SK-N-SH (cell line): ENCODE measurements at regions not wholly inside any gene's neighbourhood (a gene's known extent, or its start where the extent isn't known, plus 50 kb on each side); places are given as distances from the start of the nearest gene placed in this dataset.

Experiments
- CHD2 ChIP-seq: fragments of 150-350 bp; IDR thresholded peaks from 2 replicates; pipeline ENCODE4 v1.6.1; 2018; ENCODE audit warnings: low read length; ENCODE audit not compliant: partially characterized antibody
- EZH2phosphoT487 ChIP-seq: fragments of 200-600 bp; sonication (generic); IDR thresholded peaks from 2 replicates; pipeline ENCODE4 v1.6.1; 2017; ENCODE audit warnings: low read depth, mixed run types, mild to moderate bottlenecking, antibody characterized with exemption, moderate library complexity, borderline replicate concordance
- GATA2 ChIP-seq: sonication (generic); formaldehyde crosslinking; IDR thresholded peaks from 2 replicates; pipeline ENCODE4 v1.5.0; 2020; ENCODE audit warnings: mild to moderate bottlenecking, missing genetic modification reagents
- JUND ChIP-seq: IDR thresholded peaks from 2 replicates; pipeline ENCODE4 v1.4.0; 2012
- MEF2A ChIP-seq: IDR thresholded peaks from 2 replicates; pipeline ENCODE4 v1.4.0; 2012; ENCODE audit warnings: low read depth, borderline replicate concordance
- NFIC ChIP-seq: IDR thresholded peaks from 2 replicates; pipeline ENCODE4 v1.4.0; 2012; ENCODE audit warnings: borderline replicate concordance
- POLR2AphosphoS5 ChIP-seq: IDR thresholded peaks from 2 replicates; pipeline ENCODE4 v1.6.1; 2012; ENCODE audit warnings: low read depth, low read length
- RAD21 ChIP-seq: IDR thresholded peaks from 2 replicates; pipeline ENCODE4 v1.6.1; 2012; ENCODE audit warnings: mild to moderate bottlenecking, low read length
- RFX5 ChIP-seq: IDR thresholded peaks from 2 replicates; pipeline ENCODE4 v1.6.1; 2012; ENCODE audit warnings: mild to moderate bottlenecking, improper control_type of control experiment, low read length
- SIN3A ChIP-seq: IDR thresholded peaks from 2 replicates; pipeline ENCODE4 v1.6.1; 2012; ENCODE audit warnings: low read depth, mild to moderate bottlenecking, low read length, moderate library complexity, borderline replicate concordance
- TAF1 ChIP-seq: IDR thresholded peaks from 2 replicates; pipeline ENCODE4 v1.6.1; 2012; ENCODE audit warnings: low read depth, mild to moderate bottlenecking, low read length, moderate library complexity, borderline replicate concordance
- TF ChIP-seq, protein P1 (sequence below): IDR thresholded peaks from 2 replicates; pipeline ENCODE4 v1.4.0; 2012; ENCODE audit warnings: low read depth
- TF ChIP-seq, protein P2 (sequence below): fragments of 200-600 bp; sonication (generic); IDR thresholded peaks from 2 replicates; pipeline ENCODE4 v1.6.1; 2017; ENCODE audit warnings: antibody characterized with exemption, mild to moderate bottlenecking, moderate library complexity
- TF ChIP-seq, protein P3 (sequence below): IDR thresholded peaks from 2 replicates; pipeline ENCODE4 v1.4.0; 2012; ENCODE audit warnings: low read depth, borderline replicate concordance

DNA sequence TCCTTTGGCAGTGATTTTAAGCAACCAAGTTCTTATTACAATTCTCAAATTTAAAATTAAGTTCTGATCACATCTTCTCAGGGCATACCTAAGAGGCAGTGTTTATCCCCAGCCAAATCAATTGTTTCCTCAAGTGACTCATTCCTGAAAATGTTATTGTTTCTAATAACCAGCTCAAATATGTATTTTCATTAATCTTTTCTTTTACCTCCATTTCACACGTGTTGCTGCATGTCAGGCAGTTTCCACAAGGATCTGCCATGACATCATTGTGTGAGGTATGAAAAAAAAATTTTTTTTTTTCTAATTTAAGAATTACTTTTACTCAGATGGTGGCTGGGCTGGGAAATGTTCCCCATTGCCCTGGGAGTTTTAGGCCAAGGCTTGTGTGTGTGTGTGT is 113.0 kb upstream of the NTRK2 start:
- TF ChIP-seq, protein P1, sequence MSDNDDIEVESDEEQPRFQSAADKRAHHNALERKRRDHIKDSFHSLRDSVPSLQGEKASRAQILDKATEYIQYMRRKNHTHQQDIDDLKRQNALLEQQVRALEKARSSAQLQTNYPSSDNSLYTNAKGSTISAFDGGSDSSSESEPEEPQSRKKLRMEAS: no peak
- TF ChIP-seq, protein P2, sequence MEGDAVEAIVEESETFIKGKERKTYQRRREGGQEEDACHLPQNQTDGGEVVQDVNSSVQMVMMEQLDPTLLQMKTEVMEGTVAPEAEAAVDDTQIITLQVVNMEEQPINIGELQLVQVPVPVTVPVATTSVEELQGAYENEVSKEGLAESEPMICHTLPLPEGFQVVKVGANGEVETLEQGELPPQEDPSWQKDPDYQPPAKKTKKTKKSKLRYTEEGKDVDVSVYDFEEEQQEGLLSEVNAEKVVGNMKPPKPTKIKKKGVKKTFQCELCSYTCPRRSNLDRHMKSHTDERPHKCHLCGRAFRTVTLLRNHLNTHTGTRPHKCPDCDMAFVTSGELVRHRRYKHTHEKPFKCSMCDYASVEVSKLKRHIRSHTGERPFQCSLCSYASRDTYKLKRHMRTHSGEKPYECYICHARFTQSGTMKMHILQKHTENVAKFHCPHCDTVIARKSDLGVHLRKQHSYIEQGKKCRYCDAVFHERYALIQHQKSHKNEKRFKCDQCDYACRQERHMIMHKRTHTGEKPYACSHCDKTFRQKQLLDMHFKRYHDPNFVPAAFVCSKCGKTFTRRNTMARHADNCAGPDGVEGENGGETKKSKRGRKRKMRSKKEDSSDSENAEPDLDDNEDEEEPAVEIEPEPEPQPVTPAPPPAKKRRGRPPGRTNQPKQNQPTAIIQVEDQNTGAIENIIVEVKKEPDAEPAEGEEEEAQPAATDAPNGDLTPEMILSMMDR: no peak
- TF ChIP-seq NFIC (no peak), SIN3A (no peak), MEF2A (no peak), RAD21 (no peak), EZH2phosphoT487 (no peak), POLR2AphosphoS5 (no peak), CHD2 (no peak), TAF1 (no peak), GATA2 (no peak), RFX5 (no peak), JUND (no peak)
- TF ChIP-seq, protein P3, sequence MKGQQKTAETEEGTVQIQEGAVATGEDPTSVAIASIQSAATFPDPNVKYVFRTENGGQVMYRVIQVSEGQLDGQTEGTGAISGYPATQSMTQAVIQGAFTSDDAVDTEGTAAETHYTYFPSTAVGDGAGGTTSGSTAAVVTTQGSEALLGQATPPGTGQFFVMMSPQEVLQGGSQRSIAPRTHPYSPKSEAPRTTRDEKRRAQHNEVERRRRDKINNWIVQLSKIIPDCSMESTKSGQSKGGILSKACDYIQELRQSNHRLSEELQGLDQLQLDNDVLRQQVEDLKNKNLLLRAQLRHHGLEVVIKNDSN: no peak
